IPS-20b (cell line): ENCODE measurements at regions not wholly inside any gene's neighbourhood (a gene's known extent, or its start where the extent isn't known, plus 50 kb on each side); places are given as distances from the start of the nearest gene placed in this dataset.

ENCODE experiments used
- H3K27ac ChIP-seq: one replicate; pipeline ENCODE4 v1.5.1; 2013; ENCODE audit warnings: low read length
- H3K27me3 ChIP-seq: 2 replicates; pipeline ENCODE4 v1.6.1; 2013; ENCODE audit warnings: mild to moderate bottlenecking, low read length, inconsistent platforms; ENCODE audit not compliant: insufficient read depth
- H3K36me3 ChIP-seq: 2 replicates; pipeline ENCODE4 v1.6.1; 2013; ENCODE audit warnings: low read depth, mild to moderate bottlenecking, inconsistent platforms, low read length, moderate library complexity; ENCODE audit not compliant: insufficient read depth
- H3K4me1 ChIP-seq: 2 replicates; pipeline ENCODE4 v1.6.1; 2013; ENCODE audit warnings: mild to moderate bottlenecking, control low read depth, inconsistent platforms, low read length, moderate library complexity; ENCODE audit not compliant: insufficient read depth
- H3K4me3 ChIP-seq: 2 replicates; pipeline ENCODE4 v1.5.1; 2013; ENCODE audit warnings: mild to moderate bottlenecking, low read length, inconsistent platforms
- H3K9ac ChIP-seq: 2 replicates; pipeline ENCODE4 v1.6.1; 2013; ENCODE audit warnings: low read depth, mild to moderate bottlenecking, inconsistent platforms, low read length, moderate library complexity
- H3K9me3 ChIP-seq: 2 replicates; pipeline ENCODE4 v1.6.1; 2013; ENCODE audit warnings: mild to moderate bottlenecking, low read depth, low read length, inconsistent platforms; ENCODE audit not compliant: insufficient read depth

- peak overlapping the region; percentile 18; the same call in 1 of the 2 replicates for H3K9ac ChIP-seq
- no peak overlapping the region for H3K4me3 ChIP-seq
- no peaks in the 10 kb centered on the region for H3K9me3 ChIP-seq
- no peaks in the 10 kb centered on the region for H3K36me3 ChIP-seq
- H3K27ac ChIP-seq: no peak overlapping the region
- peaks cover 12% of the 10 kb centered on the region for H3K4me1 ChIP-seq
- H3K27me3 ChIP-seq: no peaks in the 10 kb centered on the region
Observed at GRCh38 chr7:47724335-47724982, 142.5 kb upstream of the TNS3 start.

GRCh38 chr7:47722126-47722525, 140.2 kb upstream of the TNS3 start:
- Histone ChIP-seq H3K27me3 (no peaks in the 10 kb centered on the region), H3K4me1 (peaks cover 12% of the 10 kb centered on the region), H3K9ac (no peak overlapping the region), H3K36me3 (no peaks in the 10 kb centered on the region), H3K4me3 (no peak overlapping the region), H3K9me3 (no peaks in the 10 kb centered on the region), H3K27ac (no peak overlapping the region)

- Histone ChIP-seq H3K4me3 (no peak overlapping the region), H3K4me1 (peaks cover 12% of the 10 kb centered on the region), H3K9ac (no peak overlapping the region), H3K9me3 (no peaks in the 10 kb centered on the region), H3K36me3 (no peaks in the 10 kb centered on the region), H3K27me3 (no peaks in the 10 kb centered on the region), H3K27ac (no peak overlapping the region)
Observed at GRCh38 chr7:47721670-47722069, 139.8 kb upstream of the TNS3 start.

GRCh38 chr7:47720907-47721244, 139.0 kb upstream of the TNS3 start:
- Histone ChIP-seq H3K9me3 (no peaks in the 10 kb centered on the region), H3K4me1 (peaks cover 12% of the 10 kb centered on the region)

GRCh38 chr7:47720141-47720906, 138.4 kb upstream of the TNS3 start:
- H3K27me3 ChIP-seq: no peaks in the 10 kb centered on the region
- H3K4me1 ChIP-seq: peaks cover 12% of the 10 kb centered on the region
- H3K36me3 ChIP-seq: no peaks in the 10 kb centered on the region
- H3K9ac ChIP-seq: no peak overlapping the region
- no peak overlapping the region for H3K27ac ChIP-seq
- H3K9me3 ChIP-seq: no peaks in the 10 kb centered on the region
- no peak overlapping the region for H3K4me3 ChIP-seq

More at GRCh38 chr7:47720907-47721244, 139.0 kb upstream of the TNS3 start:
- Histone ChIP-seq H3K27ac (no peak overlapping the region), H3K27me3 (no peaks in the 10 kb centered on the region), H3K36me3 (no peaks in the 10 kb centered on the region), H3K9ac (no peak overlapping the region), H3K4me3 (no peak overlapping the region)

- H3K27ac ChIP-seq: no peak overlapping the region
- peaks cover 6% of the 10 kb centered on the region for H3K4me1 ChIP-seq
- H3K9ac ChIP-seq: no peak overlapping the region
Observed at GRCh38 chr7:47719675-47720074, 137.8 kb upstream of the TNS3 start.

GRCh38 chr7:47715631-47716068, 133.7 kb upstream of the TNS3 start:
- H3K4me3 ChIP-seq: no peak overlapping the region
- H3K27ac ChIP-seq: no peak overlapping the region
- no peaks in the 10 kb centered on the region for H3K9me3 ChIP-seq
- H3K9ac ChIP-seq: no peak overlapping the region
- no peaks in the 10 kb centered on the region for H3K4me1 ChIP-seq
- H3K36me3 ChIP-seq: no peaks in the 10 kb centered on the region
- H3K27me3 ChIP-seq: no peaks in the 10 kb centered on the region

More at GRCh38 chr7:47719675-47720074, 137.8 kb upstream of the TNS3 start:
- H3K27me3 ChIP-seq: no peaks in the 10 kb centered on the region
- H3K4me3 ChIP-seq: no peak overlapping the region
- H3K36me3 ChIP-seq: no peaks in the 10 kb centered on the region
- H3K9me3 ChIP-seq: no peaks in the 10 kb centered on the region

- Histone ChIP-seq H3K36me3 (no peaks in the 10 kb centered on the region), H3K27me3 (no peaks in the 10 kb centered on the region), H3K4me1 (no peaks in the 10 kb centered on the region), H3K27ac (no peak overlapping the region), H3K4me3 (no peak overlapping the region), H3K9me3 (no peaks in the 10 kb centered on the region), H3K9ac (no peak overlapping the region)
Observed at GRCh38 chr7:47714669-47715607, 133.0 kb upstream of the TNS3 start.

GRCh38 chr7:47713595-47713994, 131.7 kb upstream of the TNS3 start:
- H3K4me1 ChIP-seq: no peaks in the 10 kb centered on the region
- H3K9ac ChIP-seq: no peak overlapping the region
- H3K4me3 ChIP-seq: no peak overlapping the region
- H3K27me3 ChIP-seq: no peaks in the 10 kb centered on the region
- H3K9me3 ChIP-seq: no peaks in the 10 kb centered on the region
- no peak overlapping the region for H3K27ac ChIP-seq
- no peaks in the 10 kb centered on the region for H3K36me3 ChIP-seq

- H3K9ac ChIP-seq: no peak overlapping the region
- no peaks in the 10 kb centered on the region for H3K36me3 ChIP-seq
- no peak overlapping the region for H3K4me3 ChIP-seq
- no peak overlapping the region for H3K27ac ChIP-seq
- H3K4me1 ChIP-seq: no peaks in the 10 kb centered on the region
- no peaks in the 10 kb centered on the region for H3K27me3 ChIP-seq
- H3K9me3 ChIP-seq: no peaks in the 10 kb centered on the region
Observed at GRCh38 chr7:47712416-47712815, 130.5 kb upstream of the TNS3 start.

- Histone ChIP-seq H3K27ac (no peak overlapping the region), H3K36me3 (no peaks in the 10 kb centered on the region), H3K4me3 (no peak overlapping the region), H3K9me3 (no peaks in the 10 kb centered on the region), H3K27me3 (no peaks in the 10 kb centered on the region), H3K9ac (no peak overlapping the region), H3K4me1 (no peaks in the 10 kb centered on the region)
Observed at GRCh38 chr7:47711776-47712175, 129.9 kb upstream of the TNS3 start.
